ENCODE measurements at regions not wholly inside any gene's neighbourhood (a gene's known extent, or its start where the extent isn't known, plus 50 kb on each side); places are given as distances from the start of the nearest gene placed in this dataset.
"Not testable (repeated sequence)": the region's sequence is repeated elsewhere in the genome, so short reads cannot be mapped to it uniquely, and the experiment has no call there.

DNA sequence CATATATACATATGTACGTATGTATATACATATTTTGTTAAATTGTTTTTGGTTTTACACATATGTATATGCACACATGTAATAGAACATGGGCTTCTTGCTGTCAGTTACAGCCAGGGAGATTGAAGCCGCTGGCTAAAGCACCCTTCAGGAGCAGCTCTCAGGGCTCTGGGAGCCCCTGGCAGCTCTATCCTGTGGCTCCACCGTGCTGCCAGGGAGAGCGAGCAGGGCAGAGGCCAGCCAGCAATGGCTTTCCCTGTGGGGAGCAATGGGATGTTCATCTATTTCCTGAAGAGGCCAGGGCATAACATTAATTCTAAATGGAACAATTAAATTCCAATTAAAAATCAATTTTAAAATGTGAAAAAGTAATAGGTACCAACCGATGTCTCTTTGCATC is 102.9 kb downstream of the PSMG1 start:
- no peak for DNase-seq

DNA sequence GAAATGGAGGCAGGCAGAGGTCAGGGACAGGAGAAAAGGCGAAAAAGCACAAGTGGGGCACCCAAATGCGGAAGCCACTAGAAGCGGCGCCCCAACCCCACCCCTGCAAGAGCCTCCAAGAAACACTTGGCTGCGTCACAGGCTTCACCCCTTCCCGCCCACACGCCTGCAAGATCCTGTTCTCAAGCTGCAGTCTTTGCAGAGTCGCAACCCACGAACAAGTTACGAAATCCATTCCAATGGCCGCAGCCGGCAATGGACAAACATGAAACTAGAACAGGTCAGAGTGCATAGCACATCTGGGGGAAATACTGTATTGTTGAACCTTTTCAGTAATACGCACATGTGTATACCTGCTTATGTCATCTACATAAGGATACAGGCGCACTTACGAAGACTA is 103.6 kb downstream of the PSMG1 start:
- DNase-seq = peak; percentile 24 to 84

DNA sequence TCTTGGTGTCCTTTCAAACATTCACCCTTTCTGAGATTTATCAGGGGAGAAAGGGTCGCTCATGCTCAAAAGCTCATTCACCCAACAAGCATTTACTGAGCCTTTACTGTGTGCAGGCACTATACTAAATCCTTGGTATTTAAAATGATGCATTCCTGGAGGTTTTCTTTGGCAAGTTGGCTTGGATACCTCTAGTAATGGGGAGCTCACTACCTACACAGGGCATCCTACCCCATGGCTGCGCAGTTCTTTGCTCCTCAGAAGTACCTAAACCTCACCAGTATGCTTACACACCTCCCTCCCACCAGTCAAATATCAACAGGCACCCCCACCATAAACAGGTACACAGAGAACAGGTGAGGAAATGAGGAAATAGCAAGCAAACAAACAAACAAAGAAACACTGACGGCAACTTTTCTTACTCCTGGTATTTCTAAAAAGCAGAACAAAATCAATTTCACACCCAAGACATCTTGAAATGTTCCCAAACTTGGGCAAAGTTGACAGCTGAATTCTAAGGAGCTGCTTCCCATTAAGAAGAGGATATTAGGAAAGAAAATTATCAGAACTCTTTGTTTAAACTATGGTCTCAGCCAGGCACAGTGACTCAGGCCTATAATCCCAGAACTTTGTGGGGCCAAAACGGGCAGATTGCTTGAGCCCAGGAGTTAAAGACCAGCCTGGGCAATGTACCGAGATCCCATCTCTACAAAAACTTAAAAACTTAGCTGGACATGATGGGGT is 104.8 kb downstream of the PSMG1 start:
- DNase-seq = no peak

DNA sequence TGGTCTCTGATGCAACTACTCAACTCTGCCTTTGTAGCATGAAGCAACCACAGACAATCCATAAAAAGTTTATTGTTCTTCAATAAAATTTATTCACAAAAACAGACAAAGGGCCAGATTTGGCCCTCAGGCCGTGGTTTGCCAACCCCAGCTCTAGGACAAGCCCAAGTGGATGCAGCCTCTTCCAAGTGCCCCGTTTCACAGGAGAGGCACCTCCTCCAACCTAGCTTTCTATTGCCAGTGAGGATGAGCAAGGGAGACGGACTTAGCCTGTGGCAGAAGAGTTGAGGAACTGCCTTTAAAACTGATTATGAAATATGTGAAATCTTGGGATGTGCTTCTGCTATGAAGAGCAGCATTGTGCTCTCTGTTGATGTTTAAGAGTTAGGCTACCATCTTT is 105.4 kb downstream of the PSMG1 start:
- DNase-seq = no peak

DNA sequence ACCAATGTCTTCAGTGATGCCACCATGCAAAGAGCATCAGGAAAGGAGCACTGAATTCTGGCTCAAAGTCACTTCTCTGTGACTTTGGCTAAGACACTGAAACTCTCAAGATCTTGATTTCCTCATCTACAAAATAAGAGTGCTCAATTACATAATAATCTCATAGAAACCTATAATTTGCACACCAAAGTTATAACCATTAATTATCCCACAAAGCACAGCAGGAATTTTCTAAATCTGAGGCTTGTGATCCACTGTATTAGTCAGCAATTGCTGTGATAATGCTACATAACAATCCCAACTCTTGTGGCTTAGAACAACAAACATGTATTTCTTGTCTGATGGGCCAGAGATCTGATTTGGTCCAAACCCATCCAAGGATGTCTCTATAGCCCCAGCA is 108.7 kb downstream of the PSMG1 start:
- no peak for DNase-seq

DNA sequence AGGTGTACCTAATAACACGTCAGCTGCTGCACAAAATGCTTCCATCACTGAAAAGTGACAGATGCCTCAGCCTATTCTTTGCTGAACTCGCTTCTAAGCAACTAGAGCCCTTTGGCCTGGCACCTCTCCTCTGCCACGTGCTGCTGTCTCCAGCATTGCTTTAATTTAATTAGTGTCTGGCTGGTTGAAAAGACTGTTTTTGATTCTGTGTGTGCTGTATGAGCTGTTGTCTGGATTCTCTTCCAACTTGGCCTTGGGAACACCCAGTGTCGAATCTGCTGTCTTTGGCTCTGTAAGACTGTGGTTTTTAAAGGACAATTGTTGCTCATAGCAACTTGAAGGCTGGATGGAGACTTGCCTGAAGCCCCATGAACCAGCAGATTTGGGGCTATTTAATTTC is 109.5 kb downstream of the PSMG1 start:
- no peak for DNase-seq

DNA sequence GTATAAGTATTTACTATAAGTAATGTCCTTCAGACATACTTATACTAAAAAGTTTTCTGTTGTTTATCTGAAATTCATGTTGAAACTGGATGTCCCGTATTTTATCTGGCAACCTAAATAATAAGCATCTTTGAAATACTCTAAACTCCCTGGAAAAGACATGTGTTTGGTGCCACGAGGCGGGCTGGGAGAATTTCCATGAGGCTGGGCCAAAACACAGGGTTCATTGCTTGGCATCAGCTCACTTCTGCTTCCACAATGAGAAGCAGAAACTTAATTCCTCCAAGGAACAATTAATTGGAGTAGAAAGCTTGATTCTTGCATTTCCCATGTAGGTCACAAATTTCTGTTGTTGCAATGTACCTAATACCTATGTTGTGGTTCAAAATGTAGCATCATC is 110.2 kb downstream of the PSMG1 start:
- no peak for DNase-seq

DNA sequence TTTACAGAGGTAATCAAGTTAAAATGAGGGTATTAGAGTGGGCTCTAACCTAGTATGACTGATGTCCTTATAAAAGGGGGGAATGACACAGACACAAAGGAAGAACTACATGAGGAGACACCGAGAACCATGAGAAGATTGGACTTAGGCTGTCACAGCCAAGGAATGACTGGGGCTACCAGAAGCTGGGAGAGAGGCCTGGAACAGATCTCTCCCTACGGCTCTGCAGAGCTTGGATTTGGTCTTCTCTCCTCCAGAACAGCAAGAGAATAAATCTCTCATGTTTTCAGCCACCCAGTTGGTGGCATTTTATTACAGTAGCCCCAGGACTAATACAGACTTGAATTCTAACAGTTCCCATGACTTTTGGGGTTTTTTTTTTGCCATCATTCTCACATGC is 110.8 kb downstream of the PSMG1 start:
- no peak for DNase-seq

DNA sequence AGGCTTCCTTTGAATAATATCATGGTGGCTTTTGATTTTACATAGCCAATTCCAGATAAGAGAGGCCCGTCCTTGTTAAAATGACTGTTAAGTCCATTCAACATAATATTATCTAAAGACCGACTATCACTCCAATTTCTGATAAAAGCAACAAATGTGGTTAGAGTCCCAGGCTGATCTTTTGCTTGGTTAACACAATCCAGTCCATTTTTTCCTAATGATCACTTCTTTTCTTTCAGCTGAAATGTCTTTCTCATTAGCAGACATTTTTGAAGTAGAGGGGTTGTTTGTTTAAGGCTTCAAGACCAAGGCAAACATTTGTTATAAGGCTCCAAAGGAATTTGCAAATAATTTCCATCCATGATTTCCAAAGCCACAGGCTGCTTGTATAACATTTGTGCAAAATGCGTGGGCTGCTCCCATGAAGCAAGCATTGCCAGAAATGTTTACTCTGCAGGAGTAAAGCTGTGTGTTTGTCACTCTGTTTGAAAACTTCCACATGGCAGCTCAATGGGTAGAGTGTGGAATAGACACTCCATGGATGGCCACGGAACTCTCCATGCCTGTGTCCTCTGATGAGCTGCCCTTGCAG is 111.5 kb downstream of the PSMG1 start:
- DNase-seq = no peak

DNA sequence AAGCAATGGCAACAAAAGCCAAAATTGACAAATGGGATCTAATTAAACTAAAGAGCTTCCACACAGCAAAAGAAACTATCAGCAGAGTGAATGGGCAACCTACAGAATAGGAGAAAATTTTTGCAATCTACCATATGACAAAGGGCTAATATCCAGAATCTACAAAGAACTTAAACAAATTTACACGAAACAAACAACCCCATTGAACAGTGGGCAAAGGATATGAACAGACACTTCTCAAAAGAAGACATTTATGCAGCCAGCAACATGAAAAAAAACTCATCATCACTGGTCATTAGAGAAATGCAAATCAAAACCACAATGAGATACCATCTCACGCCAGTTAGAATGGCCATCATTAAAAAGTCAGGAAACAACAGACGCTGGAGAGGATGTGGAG is 113.4 kb downstream of the PSMG1 start:
- DNase-seq = not testable (repeated sequence)

DNA sequence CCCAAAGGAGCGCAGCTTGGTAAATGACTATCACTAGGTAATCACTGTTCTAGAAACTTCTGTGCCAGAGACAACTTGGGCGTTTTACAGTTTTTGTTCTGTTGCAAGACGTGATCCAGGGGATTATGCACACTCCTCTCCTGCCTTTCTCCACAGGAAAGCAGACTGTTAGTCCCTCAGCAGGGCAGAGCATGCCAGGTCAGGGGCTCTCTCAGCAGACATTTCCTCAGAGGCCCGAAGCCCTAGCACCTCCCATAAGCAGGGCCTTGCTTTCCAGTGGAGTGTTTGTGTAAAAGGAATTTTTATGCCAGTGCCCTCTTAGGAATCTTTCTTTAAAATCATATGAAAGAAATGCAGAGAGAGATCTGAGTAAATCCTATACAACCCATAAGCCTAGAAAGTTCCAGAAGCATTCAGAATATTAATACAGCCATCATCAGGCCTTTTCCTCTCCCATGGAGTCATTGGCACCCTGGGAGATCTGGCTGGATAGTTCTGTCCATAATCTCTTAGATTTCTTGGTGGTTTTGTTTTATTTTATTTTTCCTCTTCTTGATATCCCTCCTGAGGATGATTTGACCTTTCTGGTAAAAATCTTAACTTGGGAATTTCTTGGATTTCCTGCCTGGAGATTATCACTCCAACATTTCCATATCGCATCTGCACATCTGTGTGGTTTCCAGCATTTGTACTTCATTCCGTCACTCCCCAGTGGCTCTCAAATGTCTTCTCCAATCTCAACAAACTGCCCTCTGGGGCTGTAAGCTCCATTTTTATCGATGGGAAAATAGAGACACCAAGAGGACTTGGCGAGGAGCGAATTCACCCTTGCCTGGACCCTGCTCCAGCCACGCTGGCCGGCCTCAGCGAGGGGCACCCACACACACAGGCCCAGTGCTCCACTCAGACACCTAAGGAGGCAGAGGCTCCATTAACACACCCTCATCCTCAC is 116.1 kb downstream of the PSMG1 start:
- no peak for DNase-seq

DNA sequence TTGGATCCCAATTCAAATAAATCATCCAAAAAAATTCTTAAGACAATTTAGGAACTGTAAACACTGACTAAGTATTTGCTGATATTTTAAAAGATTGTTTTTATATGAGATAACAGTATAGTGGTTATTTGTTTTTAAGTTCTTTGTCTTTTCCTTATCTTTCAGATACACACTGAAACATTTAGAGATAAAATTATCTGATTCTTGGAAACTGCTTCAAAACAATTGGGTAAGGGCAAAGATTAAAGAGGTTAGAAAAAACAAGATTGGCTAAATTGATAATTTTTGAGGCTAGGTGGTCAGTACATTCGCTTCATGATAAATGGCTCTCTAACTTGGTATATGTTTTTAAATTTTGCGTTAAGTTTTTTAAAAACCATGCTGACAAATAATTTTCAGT is 117.3 kb downstream of the PSMG1 start:
- no peak for DNase-seq

DNA sequence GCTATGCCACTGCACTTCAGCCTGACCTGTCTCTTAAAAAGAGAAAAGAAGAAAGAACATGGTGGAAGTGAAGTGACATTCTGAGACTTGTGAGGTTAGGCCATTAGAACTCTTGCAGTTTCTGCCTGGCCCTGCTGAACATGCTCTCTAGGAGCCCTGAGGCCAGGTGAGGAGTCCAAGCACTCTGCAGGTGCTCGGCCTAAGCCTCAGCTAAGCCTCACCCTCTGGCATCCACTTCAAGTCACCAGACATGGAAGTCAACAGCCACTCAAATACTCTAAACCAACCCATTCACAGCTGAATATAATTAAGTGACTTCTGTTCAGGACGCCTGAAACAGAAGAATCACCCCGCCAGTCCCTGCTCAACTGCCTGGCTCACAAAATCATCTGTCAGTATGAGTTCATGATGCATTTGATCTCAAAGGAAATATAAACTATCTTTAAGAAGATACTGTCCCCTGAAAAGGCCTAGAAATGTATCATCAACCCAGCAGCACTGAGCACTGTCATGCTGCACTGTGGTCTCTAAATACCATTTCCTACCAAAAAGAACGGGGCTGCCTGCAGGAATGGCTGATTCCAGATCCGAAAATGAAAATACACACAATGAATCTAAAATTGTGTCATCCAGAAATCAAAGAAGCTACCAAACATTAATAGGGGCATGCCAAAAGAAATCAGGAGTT is 118.8 kb downstream of the PSMG1 start:
- DNase-seq = no peak

DNA sequence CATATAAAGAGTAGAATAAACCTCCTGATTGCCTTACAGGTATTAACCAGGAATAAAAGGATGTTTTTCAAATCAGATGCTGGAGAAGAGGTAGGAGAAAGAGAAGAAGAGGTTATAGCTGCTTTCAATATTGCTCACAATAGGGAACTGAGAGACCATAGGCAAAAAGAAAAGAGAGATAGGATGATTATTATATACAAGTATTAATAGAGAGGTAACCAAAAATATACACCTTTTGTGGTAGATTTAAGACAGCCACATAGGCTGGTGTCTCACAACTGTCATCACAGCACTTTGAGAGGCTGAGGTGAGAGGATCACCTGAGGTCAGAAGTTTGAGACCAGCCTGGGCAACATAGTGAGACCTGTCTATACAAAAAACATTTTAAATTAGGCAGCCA is 119.7 kb downstream of the PSMG1 start:
- no peak for DNase-seq

DNA sequence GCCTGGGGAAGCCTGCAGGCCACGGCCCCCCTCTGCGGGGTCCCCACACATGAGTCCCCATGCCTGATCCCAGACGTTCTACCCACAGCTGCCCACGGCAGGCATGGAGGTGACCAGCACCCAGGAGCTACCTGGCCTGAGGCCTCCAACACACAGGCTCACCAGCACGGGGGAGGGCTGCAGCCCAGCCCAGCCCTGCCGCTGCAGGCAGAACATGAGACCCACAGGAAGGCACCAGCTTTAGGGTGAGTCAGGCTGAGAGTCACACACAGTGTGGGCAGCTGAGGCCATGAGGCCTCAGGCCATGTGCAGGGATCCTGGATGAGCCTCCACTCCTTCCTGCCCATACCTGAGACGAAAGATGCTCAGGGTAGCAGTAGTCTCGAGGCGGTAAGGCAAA is 121.1 kb downstream of the PSMG1 start:
- no peak for DNase-seq

DNA sequence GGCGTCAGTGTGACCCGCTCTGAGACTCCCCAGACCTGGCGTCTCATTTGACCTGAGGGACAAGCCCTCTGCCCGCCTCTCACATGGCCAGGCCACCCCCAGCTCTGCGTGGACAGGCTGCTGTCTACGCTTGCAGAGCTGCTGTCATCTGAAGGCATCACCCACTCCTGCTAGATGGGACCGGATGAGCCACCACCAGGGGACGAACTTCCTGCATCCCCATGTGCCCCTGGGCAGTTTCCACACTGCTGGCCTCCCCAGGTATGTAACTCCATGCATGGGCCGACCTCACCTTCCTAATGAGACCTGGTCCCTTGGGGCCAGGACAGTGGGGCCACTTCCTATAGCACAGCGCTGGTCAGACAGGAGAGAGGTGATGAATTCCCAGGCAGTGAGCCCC is 121.5 kb downstream of the PSMG1 start:
- no peak for DNase-seq

DNA sequence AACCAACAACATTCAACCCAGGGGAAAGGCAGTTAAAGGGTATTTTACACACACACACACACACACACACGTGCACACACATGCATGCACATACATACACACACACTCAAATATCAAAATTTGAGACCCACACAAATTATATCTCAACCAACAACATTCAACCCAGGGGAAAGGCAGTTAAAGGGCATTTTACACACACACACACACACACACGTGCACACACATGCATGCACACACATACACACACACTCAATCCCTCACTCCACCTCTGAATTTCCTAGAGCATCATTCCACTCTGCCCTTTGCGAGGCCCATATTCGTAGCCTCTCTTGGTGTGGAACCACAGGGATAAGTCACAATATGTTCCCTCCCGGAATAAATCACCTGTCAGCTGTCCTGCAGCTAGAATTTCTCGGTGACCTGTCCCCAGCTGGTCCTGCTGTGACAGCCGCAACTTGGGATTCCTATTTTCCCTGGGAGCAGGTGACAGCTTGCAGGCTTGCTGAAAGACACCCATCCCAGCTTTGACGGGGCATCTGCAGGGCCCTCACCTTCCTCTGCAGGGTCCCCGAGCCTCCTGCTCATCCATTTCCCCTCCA is 122.7 kb downstream of the PSMG1 start:
- no peak for DNase-seq

DNA sequence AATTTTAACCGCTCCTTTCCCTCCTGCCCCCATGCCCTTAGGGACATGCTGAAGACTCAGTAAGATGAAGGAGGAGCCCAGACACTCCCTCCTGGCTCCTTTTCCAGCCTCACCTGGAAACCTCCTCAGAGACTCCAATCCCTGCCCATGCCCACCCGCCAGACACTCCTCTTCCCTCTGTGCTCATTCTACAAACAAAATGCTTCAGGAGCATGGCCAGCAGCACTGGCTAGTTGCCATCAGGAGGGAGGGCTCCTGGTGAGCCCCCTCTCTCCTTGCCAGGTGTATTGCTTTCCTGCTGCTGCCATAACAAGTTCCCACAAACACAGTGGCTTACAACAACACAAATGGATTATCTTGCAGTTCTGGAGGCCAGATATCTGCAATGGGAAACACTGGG is 126.1 kb downstream of the PSMG1 start:
- DNase-seq = no peak

DNA sequence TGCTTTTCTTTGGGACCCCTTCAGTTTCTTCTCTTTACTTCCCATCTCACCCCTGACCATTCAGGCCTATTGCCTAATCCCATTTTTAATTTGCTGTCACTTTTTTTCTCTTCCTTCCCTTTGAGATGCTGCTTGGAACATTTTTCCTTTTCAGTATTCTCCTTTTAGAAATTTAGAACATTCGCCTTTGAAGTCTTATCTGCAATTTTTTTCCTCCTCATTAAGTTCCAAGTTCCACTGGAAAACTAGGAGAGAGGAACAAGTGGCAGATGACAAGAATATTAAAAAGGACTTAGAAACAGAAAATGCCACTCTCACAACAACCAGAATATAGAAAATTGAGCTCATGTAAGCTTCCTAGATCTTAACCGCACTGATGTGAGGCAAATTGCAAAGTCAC is 126.6 kb downstream of the PSMG1 start:
- DNase-seq = no peak

DNA sequence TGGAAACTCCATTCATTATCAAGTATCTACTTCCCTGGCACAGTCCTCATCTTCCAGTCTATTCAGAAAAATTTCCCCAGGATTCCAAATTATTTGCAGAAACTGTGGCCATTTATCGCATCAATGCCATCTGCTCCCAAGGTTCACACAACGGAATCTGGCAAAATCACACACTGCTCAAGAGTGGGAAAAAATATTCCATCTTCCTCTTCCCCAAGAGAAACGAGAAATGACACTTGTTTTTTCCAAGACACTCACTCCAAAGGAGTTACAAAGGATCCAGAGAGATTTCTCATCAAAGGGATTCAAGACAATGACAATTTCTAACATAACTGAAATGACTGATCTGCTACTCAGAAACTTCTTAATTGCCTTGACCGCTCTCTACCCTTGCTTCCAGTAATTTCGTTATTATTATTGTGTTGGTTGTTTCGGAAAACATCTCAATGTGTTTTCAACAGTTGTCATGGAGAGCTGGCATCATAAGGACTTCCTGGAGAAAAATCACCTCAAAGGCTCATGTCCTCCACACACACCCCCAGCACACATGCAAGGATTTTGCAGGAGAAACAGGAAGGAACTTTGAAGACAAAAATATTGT is 128.0 kb downstream of the PSMG1 start:
- no peak for DNase-seq

DNA sequence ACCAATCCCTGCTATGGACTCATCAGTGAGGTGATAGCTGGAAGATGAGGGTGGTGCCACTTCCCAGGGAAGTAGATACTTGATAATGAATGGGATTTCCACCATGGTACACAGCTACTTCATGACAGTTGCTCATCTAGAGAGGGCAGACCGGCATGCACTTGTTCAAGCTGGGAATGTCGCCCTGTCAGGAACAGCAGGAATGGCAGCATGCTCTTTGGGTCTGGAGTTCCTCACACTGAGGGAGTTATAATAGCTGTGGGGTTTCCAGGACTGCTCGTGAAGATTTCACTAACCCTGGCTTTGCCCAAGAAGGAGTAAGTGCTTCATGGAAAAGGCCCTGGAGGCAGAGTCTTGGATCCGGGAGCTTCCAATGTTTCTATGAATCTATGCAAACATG is 129.2 kb downstream of the PSMG1 start:
- DNase-seq = no peak

DNA sequence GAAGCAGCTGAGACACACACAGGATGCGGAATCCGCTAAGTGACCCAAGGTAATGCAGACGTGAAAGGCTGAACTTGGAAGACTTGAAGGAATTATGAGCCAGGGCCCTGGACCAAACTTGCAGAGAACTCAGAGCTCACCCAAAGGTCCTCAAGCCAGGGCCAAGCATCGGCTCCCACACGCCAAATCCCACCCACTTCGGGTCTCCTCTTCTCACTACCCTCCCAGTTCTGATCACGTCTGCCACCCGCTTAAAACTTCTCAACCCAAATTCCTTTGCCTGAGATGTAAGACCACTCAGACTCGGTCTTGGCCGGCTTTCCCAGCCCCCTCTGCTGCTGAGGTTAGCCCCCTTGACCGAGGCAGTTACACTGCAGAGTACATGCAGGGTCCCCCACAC is 130.1 kb downstream of the PSMG1 start:
- DNase-seq = no peak

Data from CD4-positive, alpha-beta T cell treated with Interleukin-4 for 1 hour (primary cell).